WTC11 (cell line): ENCODE measurements at regions not wholly inside any gene's neighbourhood (a gene's known extent, or its start where the extent isn't known, plus 50 kb on each side); places are given as distances from the start of the nearest gene placed in this dataset.

Source experiments
- ATAC-seq: fragments of 200-7000 bp; cut with Tn5 transposase; 2 replicates; pipeline ENCODE4 v1.10.0; 2021; ENCODE audit warnings: mild to moderate bottlenecking, moderate library complexity
- CTCF ChIA-PET: fragments of 300-600 bp; sonication (Branson Sonifier 250); formaldehyde crosslinking; loops from one replicate; lab custom pipeline; 2021; ENCODE audit warnings: antibody characterized with exemption; lab: Charles Lee
- POLR2A ChIA-PET: fragments of 350-600 bp; sonication (Branson Sonifier 250); formaldehyde crosslinking; loops from one replicate; lab custom pipeline; 2021; ENCODE audit warnings: antibody characterized with exemption; lab: Charles Lee
- DNase-seq: peaks from one replicate; pipeline ENCODE4 v3.0.0; 2021; ENCODE audit warnings: low spot score
- H3K27ac Mint-ChIP-seq: 2 replicates; pipeline ENCODE4 v1.8.0; 2021; ENCODE audit warnings: mixed read lengths
- H3K27me3 Mint-ChIP-seq: 2 replicates; pipeline ENCODE4 v1.8.0; 2021; ENCODE audit warnings: low read depth, mild to moderate bottlenecking, moderate library complexity, mixed read lengths
- H3K36me3 Mint-ChIP-seq: 2 replicates; pipeline ENCODE4 v1.8.0; 2021; ENCODE audit warnings: mixed read lengths
- H3K4me1 Mint-ChIP-seq: 2 replicates; pipeline ENCODE4 v1.8.0; 2022; ENCODE audit warnings: mixed read lengths
- H3K4me3 Mint-ChIP-seq: 2 replicates; pipeline ENCODE4 v1.8.0; 2021; ENCODE audit warnings: mild to moderate bottlenecking, moderate library complexity, mixed read lengths
- H3K9me3 Mint-ChIP-seq: 2 replicates; pipeline ENCODE4 v1.8.0; 2021; ENCODE audit warnings: mixed read lengths
- EMX1 ChIP-seq: fragments of 250-450 bp; sonication (Bioruptor Pico); IDR thresholded peaks from 2 replicates; pipeline ENCODE4 v1.8.0; 2021; ENCODE audit warnings: mild to moderate bottlenecking
- FOXK1 ChIP-seq: sonication (generic); formaldehyde crosslinking; IDR thresholded peaks from 2 replicates; pipeline ENCODE4 v1.8.0; 2022; ENCODE audit warnings: mild to moderate bottlenecking, moderate library complexity, missing genetic modification reagents
- GABPB1 ChIP-seq: sonication (generic); formaldehyde crosslinking; IDR thresholded peaks from 2 replicates; pipeline ENCODE4 v1.8.1; 2023; ENCODE audit warnings: mild to moderate bottlenecking, missing genetic modification reagents
- JAZF1 ChIP-seq: fragments of 250-450 bp; sonication (Bioruptor Pico); IDR thresholded peaks from 2 replicates; pipeline ENCODE4 v1.9.0; 2021; ENCODE audit warnings: moderate library complexity, mild to moderate bottlenecking, inconsistent platforms
- MYBL2 ChIP-seq: sonication (generic); formaldehyde crosslinking; IDR thresholded peaks from 2 replicates; pipeline ENCODE4 v1.8.1; 2023; ENCODE audit warnings: mild to moderate bottlenecking, moderate library complexity, missing genetic modification reagents
- NFE2L1 ChIP-seq: sonication (generic); formaldehyde crosslinking; IDR thresholded peaks from 2 replicates; pipeline ENCODE4 v1.8.1; 2023; ENCODE audit warnings: missing genetic modification reagents
- NFYB ChIP-seq: sonication (generic); formaldehyde crosslinking; conservative IDR thresholded peaks from 2 replicates; pipeline ENCODE4 v1.8.0; 2022; ENCODE audit warnings: low read depth, missing genetic modification reagents
- NR2C2 ChIP-seq: sonication (generic); formaldehyde crosslinking; IDR thresholded peaks from 2 replicates; pipeline ENCODE4 v1.8.0; 2022; ENCODE audit warnings: mild to moderate bottlenecking, missing genetic modification reagents
- PRRX2 ChIP-seq: fragments of 250-450 bp; sonication (Bioruptor Pico); IDR thresholded peaks from 2 replicates; pipeline ENCODE4 v1.8.0; 2021; ENCODE audit warnings: mild to moderate bottlenecking
- RORB ChIP-seq: fragments of 250-450 bp; sonication (Bioruptor Pico); IDR thresholded peaks from 2 replicates; pipeline ENCODE4 v1.9.0; 2021; ENCODE audit warnings: mild to moderate bottlenecking
- SMAD3 ChIP-seq: sonication (generic); formaldehyde crosslinking; IDR thresholded peaks from 2 replicates; pipeline ENCODE4 v1.8.0; 2022; ENCODE audit warnings: missing genetic modification reagents, mild to moderate bottlenecking, borderline replicate concordance
- SP1 ChIP-seq: sonication (generic); formaldehyde crosslinking; conservative IDR thresholded peaks from 2 replicates; pipeline ENCODE4 v1.8.1; 2022; ENCODE audit warnings: missing genetic modification reagents
- TP53 ChIP-seq: sonication (generic); formaldehyde crosslinking; IDR thresholded peaks from 2 replicates; pipeline ENCODE4 v1.8.1; 2023; ENCODE audit warnings: mild to moderate bottlenecking, missing genetic modification reagents
- ZNF121 ChIP-seq: sonication (generic); formaldehyde crosslinking; IDR thresholded peaks from 2 replicates; pipeline ENCODE4 v1.8.0; 2023; ENCODE audit warnings: missing genetic modification reagents
- ZNF219 ChIP-seq: sonication (generic); formaldehyde crosslinking; IDR thresholded peaks from 2 replicates; pipeline ENCODE4 v1.8.0; 2023; ENCODE audit warnings: missing genetic modification reagents, mild to moderate bottlenecking, borderline replicate concordance
- ZNF317 ChIP-seq: sonication (generic); formaldehyde crosslinking; IDR thresholded peaks from 2 replicates; pipeline ENCODE4 v1.8.1; 2023; ENCODE audit warnings: low read depth, mild to moderate bottlenecking, moderate library complexity, missing genetic modification reagents, borderline replicate concordance
- TF ChIP-seq, protein P1 (sequence below): sonication (generic); formaldehyde crosslinking; IDR thresholded peaks from 2 replicates; pipeline ENCODE4 v1.8.0; 2022; ENCODE audit warnings: mild to moderate bottlenecking, missing genetic modification reagents
- TF ChIP-seq, protein P2 (sequence below): sonication (generic); formaldehyde crosslinking; IDR thresholded peaks from 2 replicates; pipeline ENCODE4 v1.8.1; 2023; ENCODE audit warnings: mild to moderate bottlenecking, missing genetic modification reagents
- TF ChIP-seq, protein P3 (sequence below): fragments of 250-450 bp; sonication (Bioruptor Pico); IDR thresholded peaks from 2 replicates; pipeline ENCODE4 v1.8.0; 2021; ENCODE audit warnings: mild to moderate bottlenecking
- TF ChIP-seq, protein P4 (sequence below): sonication (generic); formaldehyde crosslinking; IDR thresholded peaks from 2 replicates; pipeline ENCODE4 v1.8.0; 2023; ENCODE audit warnings: mild to moderate bottlenecking, missing genetic modification reagents
- TF ChIP-seq, protein P5 (sequence below): sonication (generic); formaldehyde crosslinking; IDR thresholded peaks from 2 replicates; pipeline ENCODE4 v1.8.1; 2022; ENCODE audit warnings: low read depth, missing genetic modification reagents, borderline replicate concordance
- TF ChIP-seq, protein P6 (sequence below): fragments of 250-450 bp; sonication (Bioruptor Pico); conservative IDR thresholded peaks from 2 replicates; pipeline ENCODE4 v1.9.0; 2021; ENCODE audit warnings: mild to moderate bottlenecking

DNA sequence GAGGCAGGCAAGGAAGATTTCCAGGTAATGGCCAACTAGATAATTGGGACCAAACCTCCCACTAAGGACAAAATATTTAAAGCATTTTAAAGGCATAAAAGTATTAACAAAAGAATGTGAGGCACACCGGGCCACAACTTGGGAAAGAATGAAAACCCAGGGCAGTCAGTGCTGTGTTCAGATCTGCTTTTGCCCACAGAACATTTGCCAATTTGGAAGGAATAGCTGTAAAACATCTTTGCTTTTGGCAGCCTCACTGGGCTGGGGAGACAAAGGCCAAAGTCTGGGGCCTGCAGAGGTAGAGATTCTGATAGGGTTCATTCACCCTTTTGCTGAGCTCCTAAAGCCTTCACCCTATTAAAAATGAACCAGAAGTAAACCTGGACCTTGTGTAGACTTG is 82.3 kb downstream of the SYNE3 start:
- CTCF ChIA-PET: interaction anchor here (1.0 to 2.8 kb wide), 3 partner anchors 18 to 93 kb away, joined by 3 to 13 read pairs (median 7); no protein-coding TSS in a partner anchor

DNA sequence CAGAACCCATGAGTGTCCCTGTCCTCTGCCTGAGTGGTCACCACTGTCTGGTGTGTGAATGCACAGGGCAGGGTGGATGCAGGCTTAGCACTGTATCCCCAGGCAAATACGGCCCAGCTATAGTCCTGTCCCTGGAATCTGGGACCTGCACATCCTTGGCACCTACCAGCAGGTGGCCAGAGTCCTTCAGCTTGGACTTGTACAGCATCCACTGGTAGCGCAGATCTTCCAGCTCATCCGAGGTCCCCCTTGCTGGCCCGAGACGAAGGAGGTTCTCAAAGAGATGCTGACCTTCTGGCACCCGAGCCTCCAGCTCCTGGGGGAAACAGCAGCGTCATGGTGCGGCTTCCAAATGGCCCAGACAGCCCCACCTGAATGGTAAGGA is 83.4 kb downstream of the SYNE3 start:
- no peaks in the 10 kb centered on the region; the same call in 1 of the 2 replicates for H3K27me3 Mint-ChIP-seq
- no peaks in the 10 kb centered on the region; the same call in 1 of the 2 replicates for H3K36me3 Mint-ChIP-seq
- no peak overlapping the region for H3K4me3 Mint-ChIP-seq
- DNase-seq (no peak), ATAC-seq (no peak)
- no peak overlapping the region for H3K27ac Mint-ChIP-seq
- TF ChIP-seq NFYB (CRISPR knock-in tag) (no peak), ZNF317 (CRISPR knock-in tag) (no peak), GABPB1 (CRISPR knock-in tag) (no peak), SP1 (CRISPR knock-in tag) (no peak), NFE2L1 (no peak), SMAD3 (CRISPR knock-in tag) (no peak), EMX1 (CRISPR knock-in tag) (no peak), NR2C2 (CRISPR knock-in tag) (no peak), JAZF1 (CRISPR knock-in tag) (no peak), RORB (CRISPR knock-in tag) (no peak)
- TF ChIP-seq, protein P1, sequence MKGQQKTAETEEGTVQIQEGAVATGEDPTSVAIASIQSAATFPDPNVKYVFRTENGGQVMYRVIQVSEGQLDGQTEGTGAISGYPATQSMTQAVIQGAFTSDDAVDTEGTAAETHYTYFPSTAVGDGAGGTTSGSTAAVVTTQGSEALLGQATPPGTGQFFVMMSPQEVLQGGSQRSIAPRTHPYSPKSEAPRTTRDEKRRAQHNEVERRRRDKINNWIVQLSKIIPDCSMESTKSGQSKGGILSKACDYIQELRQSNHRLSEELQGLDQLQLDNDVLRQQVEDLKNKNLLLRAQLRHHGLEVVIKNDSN (CRISPR knock-in tag): no peak
- TF ChIP-seq, protein P2, sequence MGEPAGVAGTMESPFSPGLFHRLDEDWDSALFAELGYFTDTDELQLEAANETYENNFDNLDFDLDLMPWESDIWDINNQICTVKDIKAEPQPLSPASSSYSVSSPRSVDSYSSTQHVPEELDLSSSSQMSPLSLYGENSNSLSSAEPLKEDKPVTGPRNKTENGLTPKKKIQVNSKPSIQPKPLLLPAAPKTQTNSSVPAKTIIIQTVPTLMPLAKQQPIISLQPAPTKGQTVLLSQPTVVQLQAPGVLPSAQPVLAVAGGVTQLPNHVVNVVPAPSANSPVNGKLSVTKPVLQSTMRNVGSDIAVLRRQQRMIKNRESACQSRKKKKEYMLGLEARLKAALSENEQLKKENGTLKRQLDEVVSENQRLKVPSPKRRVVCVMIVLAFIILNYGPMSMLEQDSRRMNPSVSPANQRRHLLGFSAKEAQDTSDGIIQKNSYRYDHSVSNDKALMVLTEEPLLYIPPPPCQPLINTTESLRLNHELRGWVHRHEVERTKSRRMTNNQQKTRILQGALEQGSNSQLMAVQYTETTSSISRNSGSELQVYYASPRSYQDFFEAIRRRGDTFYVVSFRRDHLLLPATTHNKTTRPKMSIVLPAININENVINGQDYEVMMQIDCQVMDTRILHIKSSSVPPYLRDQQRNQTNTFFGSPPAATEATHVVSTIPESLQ: no peak
- H3K4me1 Mint-ChIP-seq: no peaks in the 10 kb centered on the region
- peaks cover 11% of the 10 kb centered on the region for H3K9me3 Mint-ChIP-seq
- POLR2A ChIA-PET: no interaction called here
- CTCF ChIA-PET: interaction anchor here (1.0 to 2.8 kb wide), 11 partner anchors 9 to 947 kb away, joined by 3 to 34 read pairs (median 7); no protein-coding TSS in a partner anchor

More for the DNA sequence above, 82.3 kb downstream of the SYNE3 start:
- H3K36me3 Mint-ChIP-seq: no peaks in the 10 kb centered on the region; the same call in 1 of the 2 replicates
- no peaks in the 10 kb centered on the region for H3K4me1 Mint-ChIP-seq
- DNase-seq: no peak
- TF ChIP-seq, protein P3, sequence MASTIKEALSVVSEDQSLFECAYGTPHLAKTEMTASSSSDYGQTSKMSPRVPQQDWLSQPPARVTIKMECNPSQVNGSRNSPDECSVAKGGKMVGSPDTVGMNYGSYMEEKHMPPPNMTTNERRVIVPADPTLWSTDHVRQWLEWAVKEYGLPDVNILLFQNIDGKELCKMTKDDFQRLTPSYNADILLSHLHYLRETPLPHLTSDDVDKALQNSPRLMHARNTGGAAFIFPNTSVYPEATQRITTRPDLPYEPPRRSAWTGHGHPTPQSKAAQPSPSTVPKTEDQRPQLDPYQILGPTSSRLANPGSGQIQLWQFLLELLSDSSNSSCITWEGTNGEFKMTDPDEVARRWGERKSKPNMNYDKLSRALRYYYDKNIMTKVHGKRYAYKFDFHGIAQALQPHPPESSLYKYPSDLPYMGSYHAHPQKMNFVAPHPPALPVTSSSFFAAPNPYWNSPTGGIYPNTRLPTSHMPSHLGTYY (CRISPR knock-in tag): no peak
- no peak for TF ChIP-seq ZNF121 (CRISPR knock-in tag)
- TF ChIP-seq, protein P2: no peak
- no peak for TF ChIP-seq JAZF1 (CRISPR knock-in tag)
- TF ChIP-seq FOXK1 (CRISPR knock-in tag): no peak
- no peak for TF ChIP-seq ZNF219 (CRISPR knock-in tag)
- no peak for TF ChIP-seq MYBL2 (CRISPR knock-in tag)
- no peak for TF ChIP-seq TP53 (CRISPR knock-in tag)
- TF ChIP-seq PRRX2: no peak
- TF ChIP-seq, protein P4, sequence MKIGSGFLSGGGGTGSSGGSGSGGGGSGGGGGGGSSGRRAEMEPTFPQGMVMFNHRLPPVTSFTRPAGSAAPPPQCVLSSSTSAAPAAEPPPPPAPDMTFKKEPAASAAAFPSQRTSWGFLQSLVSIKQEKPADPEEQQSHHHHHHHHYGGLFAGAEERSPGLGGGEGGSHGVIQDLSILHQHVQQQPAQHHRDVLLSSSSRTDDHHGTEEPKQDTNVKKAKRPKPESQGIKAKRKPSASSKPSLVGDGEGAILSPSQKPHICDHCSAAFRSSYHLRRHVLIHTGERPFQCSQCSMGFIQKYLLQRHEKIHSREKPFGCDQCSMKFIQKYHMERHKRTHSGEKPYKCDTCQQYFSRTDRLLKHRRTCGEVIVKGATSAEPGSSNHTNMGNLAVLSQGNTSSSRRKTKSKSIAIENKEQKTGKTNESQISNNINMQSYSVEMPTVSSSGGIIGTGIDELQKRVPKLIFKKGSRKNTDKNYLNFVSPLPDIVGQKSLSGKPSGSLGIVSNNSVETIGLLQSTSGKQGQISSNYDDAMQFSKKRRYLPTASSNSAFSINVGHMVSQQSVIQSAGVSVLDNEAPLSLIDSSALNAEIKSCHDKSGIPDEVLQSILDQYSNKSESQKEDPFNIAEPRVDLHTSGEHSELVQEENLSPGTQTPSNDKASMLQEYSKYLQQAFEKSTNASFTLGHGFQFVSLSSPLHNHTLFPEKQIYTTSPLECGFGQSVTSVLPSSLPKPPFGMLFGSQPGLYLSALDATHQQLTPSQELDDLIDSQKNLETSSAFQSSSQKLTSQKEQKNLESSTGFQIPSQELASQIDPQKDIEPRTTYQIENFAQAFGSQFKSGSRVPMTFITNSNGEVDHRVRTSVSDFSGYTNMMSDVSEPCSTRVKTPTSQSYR: no peak
- TF ChIP-seq, protein P5, sequence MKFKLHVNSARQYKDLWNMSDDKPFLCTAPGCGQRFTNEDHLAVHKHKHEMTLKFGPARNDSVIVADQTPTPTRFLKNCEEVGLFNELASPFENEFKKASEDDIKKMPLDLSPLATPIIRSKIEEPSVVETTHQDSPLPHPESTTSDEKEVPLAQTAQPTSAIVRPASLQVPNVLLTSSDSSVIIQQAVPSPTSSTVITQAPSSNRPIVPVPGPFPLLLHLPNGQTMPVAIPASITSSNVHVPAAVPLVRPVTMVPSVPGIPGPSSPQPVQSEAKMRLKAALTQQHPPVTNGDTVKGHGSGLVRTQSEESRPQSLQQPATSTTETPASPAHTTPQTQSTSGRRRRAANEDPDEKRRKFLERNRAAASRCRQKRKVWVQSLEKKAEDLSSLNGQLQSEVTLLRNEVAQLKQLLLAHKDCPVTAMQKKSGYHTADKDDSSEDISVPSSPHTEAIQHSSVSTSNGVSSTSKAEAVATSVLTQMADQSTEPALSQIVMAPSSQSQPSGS: no peak
- TF ChIP-seq, protein P6, sequence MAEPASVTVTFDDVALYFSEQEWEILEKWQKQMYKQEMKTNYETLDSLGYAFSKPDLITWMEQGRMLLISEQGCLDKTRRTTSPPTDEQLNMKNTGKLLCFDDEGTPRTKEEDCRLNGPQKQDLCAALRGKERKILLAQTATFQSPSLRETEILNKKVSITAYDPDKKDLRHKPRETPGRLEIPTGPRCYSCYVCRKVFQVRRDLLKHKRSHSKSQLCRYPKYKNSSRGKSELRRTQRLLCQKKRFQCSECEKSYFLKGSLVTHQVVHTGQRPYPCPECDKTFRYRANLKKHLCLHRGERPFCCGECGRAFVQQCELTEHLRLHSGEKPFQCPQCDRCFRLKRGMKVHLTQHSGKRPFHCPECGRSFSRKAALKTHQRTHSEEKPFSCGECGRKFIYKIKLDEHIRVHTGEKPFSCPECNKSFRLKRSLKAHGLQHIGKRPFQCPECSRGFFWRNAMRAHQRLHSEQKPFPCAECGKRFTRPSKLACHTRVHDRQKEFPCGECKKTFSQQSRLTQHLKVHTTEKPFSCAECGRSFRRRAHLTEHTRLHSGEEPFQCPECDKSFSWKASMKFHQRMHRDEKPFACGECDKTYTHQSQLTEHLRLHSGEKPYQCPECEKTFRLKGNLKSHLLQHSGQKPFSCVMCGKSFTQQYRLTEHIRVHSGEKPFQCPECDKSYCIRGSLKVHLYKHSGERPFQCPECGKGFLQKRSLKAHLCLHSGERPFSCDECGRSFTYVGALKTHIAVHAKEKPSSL (CRISPR knock-in tag): no peak
- TF ChIP-seq, all 79 proteins: peak for 0
- H3K27me3 Mint-ChIP-seq: no peaks in the 10 kb centered on the region; the same call in 1 of the 2 replicates
- no peak for ATAC-seq
- H3K4me3 Mint-ChIP-seq: no peak overlapping the region
- peaks cover 11% of the 10 kb centered on the region for H3K9me3 Mint-ChIP-seq
- POLR2A ChIA-PET: no interaction called here
- no peak overlapping the region for H3K27ac Mint-ChIP-seq
